BLaER1 treated with 17β-estradiol and CSF1 and Interleukin-3, amounts not matched to agents 10 nM and 100 nM (cell line): ENCODE measurements at regions not wholly inside any gene's neighbourhood (a gene's known extent, or its start where the extent isn't known, plus 50 kb on each side); places are given as distances from the start of the nearest gene placed in this dataset.

ENCODE experiments used
- H3K27ac ChIP-seq, 11 experiments: shearing (Covaris generic); formaldehyde crosslinking; 2 replicates each; pipeline ENCODE4 v1.8.1; 2022
- H3K27me3 ChIP-seq, 11 experiments: shearing (Covaris generic); formaldehyde crosslinking; 2 replicates each; pipeline ENCODE4 v1.8.1; 2022
- H3K36me3 ChIP-seq, 11 experiments: shearing (Covaris generic); formaldehyde crosslinking; 2 replicates each; pipeline ENCODE4 v1.8.1; 2022
- H3K4me1 ChIP-seq, 10 experiments: shearing (Covaris generic); formaldehyde crosslinking; 2 replicates each; pipeline ENCODE4 v1.8.1; 2022
- H3K4me2 ChIP-seq, 11 experiments: shearing (Covaris generic); formaldehyde crosslinking; 2 replicates each; pipeline ENCODE4 v1.8.1; 2022
- H3K4me3 ChIP-seq, 10 experiments: shearing (Covaris generic); formaldehyde crosslinking; 2 replicates each; pipeline ENCODE4 v1.8.1; 2022
- H3K9ac ChIP-seq, 11 experiments: shearing (Covaris generic); formaldehyde crosslinking; 2 replicates each; pipeline ENCODE4 v1.8.1; 2022
- H3K9me3 ChIP-seq, 11 experiments: shearing (Covaris generic); formaldehyde crosslinking; replicated peaks in 1 of 11; 2 replicates each; pipeline ENCODE4 v1.8.1; 2022
- H4K20me1 ChIP-seq, 11 experiments: shearing (Covaris generic); formaldehyde crosslinking; 2 replicates each; pipeline ENCODE4 v1.8.1; 2022
- Cebpa-rat ChIP-seq, 11 experiments: shearing (Covaris generic); IDR thresholded peaks; 2 replicates each; pipeline ENCODE4 v1.8.1; 2022

DNA sequence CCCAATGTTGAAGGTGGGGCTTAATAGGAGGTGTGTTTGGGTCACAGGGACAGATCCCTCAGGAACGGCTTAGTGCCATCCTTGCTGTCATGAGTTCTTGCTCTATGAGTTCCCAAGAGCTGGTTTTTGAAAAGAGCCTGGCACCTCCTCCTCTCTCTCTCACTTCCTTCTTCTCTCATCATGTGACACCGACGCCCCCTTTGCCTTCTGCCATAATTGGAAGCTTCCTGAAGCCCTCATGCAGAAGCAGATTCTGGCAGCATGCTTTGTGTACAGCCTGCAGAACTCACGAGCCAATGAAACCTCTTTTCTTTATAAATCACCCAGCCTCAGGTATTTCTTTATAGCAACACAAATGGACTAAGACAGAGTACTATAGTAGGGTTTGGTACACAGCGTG is 100.4 kb upstream of the SH3BP4 start:
- H3K9me3 ChIP-seq = peaks cover 0 to 19% (median 10%) of the 10 kb centered on the region in 11 experiments; a peak in 16 of 22 replicates
- no peak for TF ChIP-seq Cebpa-rat (IDR thresholded peaks at IDR 0.05)
- H3K27me3 ChIP-seq = no peaks in the 10 kb centered on the region

DNA sequence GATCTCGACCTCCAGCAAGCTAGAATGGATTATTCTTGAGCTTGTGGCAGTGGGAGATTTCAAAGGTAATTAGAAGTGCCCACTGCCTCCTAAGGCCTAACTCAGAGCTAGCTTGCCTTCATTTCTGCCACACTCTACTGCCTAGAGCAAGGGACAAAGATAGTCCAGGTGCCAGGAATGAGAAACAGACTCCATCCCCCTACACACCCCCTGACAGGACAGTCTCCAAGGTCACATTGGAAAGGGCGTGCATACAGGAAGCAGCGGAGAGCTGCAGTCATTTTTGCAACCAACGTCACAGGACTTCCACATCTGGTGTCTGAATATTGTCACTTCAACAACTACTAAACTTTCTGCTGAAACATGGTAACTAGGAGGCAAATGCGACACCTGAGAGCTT is 101.0 kb upstream of the SH3BP4 start:
- no peak overlapping the region for H3K27ac ChIP-seq
- H3K4me3 ChIP-seq = no peak overlapping the region
- no peak overlapping the region for H3K9ac ChIP-seq
- H3K4me2 ChIP-seq = peak overlapping the region in 2 of 11 experiments; percentile 15 to 37; a peak in 2 of 22 replicates
- peaks cover 0 to 19% (median 10%) of the 10 kb centered on the region in 11 experiments; a peak in 16 of 22 replicates for H3K9me3 ChIP-seq
- peaks cover 0 to 10% (median 5%) of the 10 kb centered on the region in 10 experiments; a peak in 5 of 20 replicates for H3K4me1 ChIP-seq
- no peak for TF ChIP-seq Cebpa-rat (IDR thresholded peaks at IDR 0.05)
- H3K27me3 ChIP-seq = no peaks in the 10 kb centered on the region
- no peaks in the 10 kb centered on the region for H3K36me3 ChIP-seq
- no peaks in the 10 kb centered on the region for H4K20me1 ChIP-seq

More for the DNA sequence above, 100.4 kb upstream of the SH3BP4 start:
- H3K4me2 ChIP-seq = peak overlapping the region in 2 of 11 experiments; percentile 15 to 37; a peak in 2 of 22 replicates
- H4K20me1 ChIP-seq = no peaks in the 10 kb centered on the region
- no peak overlapping the region for H3K27ac ChIP-seq
- H3K9ac ChIP-seq = no peak overlapping the region
- no peaks in the 10 kb centered on the region for H3K36me3 ChIP-seq
- H3K4me1 ChIP-seq = peaks cover 0 to 10% (median 5%) of the 10 kb centered on the region in 10 experiments; a peak in 5 of 20 replicates
- no peak overlapping the region for H3K4me3 ChIP-seq

DNA sequence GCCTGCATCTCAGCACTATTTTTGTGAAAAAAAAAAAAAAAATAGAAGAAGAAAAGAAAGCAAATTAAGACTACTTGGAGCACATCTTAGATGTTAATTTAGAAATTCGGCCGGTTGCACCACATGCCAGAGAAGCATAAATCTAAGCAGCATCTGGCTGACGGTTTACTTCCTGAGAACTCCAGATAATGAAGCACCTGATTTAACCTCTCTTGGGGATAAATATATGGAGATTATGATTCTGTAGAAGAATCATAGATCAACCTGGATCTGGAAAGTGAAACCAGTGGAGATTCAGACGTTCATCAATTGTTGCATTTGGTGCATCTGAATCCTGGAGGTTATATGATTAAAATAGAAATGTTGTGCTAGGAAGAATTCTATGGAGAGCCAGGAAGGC is 102.1 kb upstream of the SH3BP4 start:
- Histone ChIP-seq H3K9ac (no peak overlapping the region), H3K27ac (no peak overlapping the region), H3K4me3 (no peak overlapping the region), H3K36me3 (no peaks in the 10 kb centered on the region), H4K20me1 (no peaks in the 10 kb centered on the region), H3K4me1 (peaks cover 0 to 10% (median 5%) of the 10 kb centered on the region in 10 experiments; a peak in 5 of 20 replicates), H3K27me3 (no peaks in the 10 kb centered on the region), H3K4me2 (no peak overlapping the region), H3K9me3 (peaks cover 0 to 9% (median 0%) of the 10 kb centered on the region in 11 experiments; a peak in 4 of 22 replicates)
- no peak for TF ChIP-seq Cebpa-rat (IDR thresholded peaks at IDR 0.05)

DNA sequence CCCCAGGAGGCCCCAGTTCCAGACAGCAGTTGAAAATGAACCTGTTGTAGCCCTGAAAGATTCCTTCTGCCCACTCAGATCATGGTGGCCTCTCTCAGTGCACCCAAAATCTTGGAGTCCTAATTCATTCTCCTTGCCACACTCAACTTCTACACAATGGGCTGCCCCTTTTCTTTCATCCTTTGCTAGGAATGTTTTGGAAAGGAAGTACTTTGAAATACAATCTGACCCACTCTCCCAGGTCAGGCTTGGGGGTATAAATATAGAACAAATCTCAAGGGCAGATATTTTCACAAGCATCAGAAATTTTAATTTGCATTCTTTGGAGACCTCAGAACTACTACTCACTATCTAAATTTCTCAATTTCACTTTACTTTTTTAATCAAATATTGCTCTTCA is 103.2 kb upstream of the SH3BP4 start:
- no peak for TF ChIP-seq Cebpa-rat (IDR thresholded peaks at IDR 0.05)
- no peak overlapping the region for H3K4me3 ChIP-seq
- H4K20me1 ChIP-seq = no peaks in the 10 kb centered on the region
- no peak overlapping the region for H3K27ac ChIP-seq
- no peak overlapping the region for H3K9ac ChIP-seq
- no peaks in the 10 kb centered on the region for H3K36me3 ChIP-seq
- H3K9me3 ChIP-seq = peaks cover 0 to 9% (median 0%) of the 10 kb centered on the region in 11 experiments; a peak in 3 of 22 replicates
- peaks cover 0 to 10% (median 5%) of the 10 kb centered on the region in 10 experiments; a peak in 5 of 20 replicates for H3K4me1 ChIP-seq
- H3K4me2 ChIP-seq = no peak overlapping the region
- H3K27me3 ChIP-seq = no peaks in the 10 kb centered on the region

DNA sequence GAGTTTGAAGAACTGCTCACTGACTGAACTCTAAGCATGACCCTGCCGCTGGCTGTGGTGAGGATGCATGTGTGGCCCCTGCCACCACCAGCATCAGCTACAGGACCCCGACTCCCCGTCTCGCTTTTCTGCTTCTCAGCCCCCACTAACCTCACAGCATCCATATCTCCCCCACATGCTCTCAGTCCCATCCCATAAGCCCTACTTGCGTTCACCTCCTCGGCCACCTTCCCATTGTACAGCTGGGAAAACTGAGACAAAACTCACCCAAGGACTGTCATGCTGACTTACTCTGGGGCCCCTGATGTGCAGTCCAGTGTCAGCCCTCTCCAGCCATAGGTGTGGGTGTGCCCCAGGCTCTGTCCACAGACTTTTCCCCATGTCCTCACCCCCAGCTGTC is 104.2 kb upstream of the SH3BP4 start:
- no peak overlapping the region for H3K4me3 ChIP-seq
- no peak overlapping the region for H3K4me2 ChIP-seq
- H3K27ac ChIP-seq = no peak overlapping the region
- no peaks in the 10 kb centered on the region for H3K27me3 ChIP-seq
- H3K9me3 ChIP-seq = peaks cover 0 to 9% (median 0%) of the 10 kb centered on the region in 11 experiments; a peak in 3 of 22 replicates
- H3K36me3 ChIP-seq = no peaks in the 10 kb centered on the region
- no peak for TF ChIP-seq Cebpa-rat (IDR thresholded peaks at IDR 0.05)
- H4K20me1 ChIP-seq = no peaks in the 10 kb centered on the region
- H3K9ac ChIP-seq = no peak overlapping the region
- H3K4me1 ChIP-seq = 0 out of 20 replicates have a peak, but pooled peaks cover 0 to 6% (median 0%) of the 10 kb centered on the region in 10 experiments

DNA sequence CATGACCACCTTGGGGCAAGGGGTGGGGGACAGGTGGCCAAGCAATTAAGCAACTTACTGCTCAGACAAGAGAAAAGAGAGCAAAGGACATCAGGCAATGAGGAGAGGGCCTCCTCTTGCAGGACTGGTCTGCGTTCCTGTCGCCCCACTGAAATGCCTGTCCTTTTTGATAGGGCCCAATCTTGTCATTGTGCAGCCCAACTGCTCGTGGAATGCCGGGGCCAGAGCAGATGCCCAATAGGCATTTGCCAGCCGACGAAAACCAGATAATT is 104.5 kb upstream of the SH3BP4 start:
- H3K9ac ChIP-seq = no peak overlapping the region
- no peaks in the 10 kb centered on the region for H3K27me3 ChIP-seq
- H3K27ac ChIP-seq = no peak overlapping the region
- no peak for TF ChIP-seq Cebpa-rat (IDR thresholded peaks at IDR 0.05)
- no peak overlapping the region for H3K4me3 ChIP-seq
- peaks cover 0 to 9% (median 0%) of the 10 kb centered on the region in 11 experiments; a peak in 3 of 22 replicates for H3K9me3 ChIP-seq
- H3K4me1 ChIP-seq = 0 out of 20 replicates have a peak, but pooled peaks cover 0 to 6% (median 0%) of the 10 kb centered on the region in 10 experiments
- H3K36me3 ChIP-seq = no peaks in the 10 kb centered on the region
- no peaks in the 10 kb centered on the region for H4K20me1 ChIP-seq
- no peak overlapping the region for H3K4me2 ChIP-seq

DNA sequence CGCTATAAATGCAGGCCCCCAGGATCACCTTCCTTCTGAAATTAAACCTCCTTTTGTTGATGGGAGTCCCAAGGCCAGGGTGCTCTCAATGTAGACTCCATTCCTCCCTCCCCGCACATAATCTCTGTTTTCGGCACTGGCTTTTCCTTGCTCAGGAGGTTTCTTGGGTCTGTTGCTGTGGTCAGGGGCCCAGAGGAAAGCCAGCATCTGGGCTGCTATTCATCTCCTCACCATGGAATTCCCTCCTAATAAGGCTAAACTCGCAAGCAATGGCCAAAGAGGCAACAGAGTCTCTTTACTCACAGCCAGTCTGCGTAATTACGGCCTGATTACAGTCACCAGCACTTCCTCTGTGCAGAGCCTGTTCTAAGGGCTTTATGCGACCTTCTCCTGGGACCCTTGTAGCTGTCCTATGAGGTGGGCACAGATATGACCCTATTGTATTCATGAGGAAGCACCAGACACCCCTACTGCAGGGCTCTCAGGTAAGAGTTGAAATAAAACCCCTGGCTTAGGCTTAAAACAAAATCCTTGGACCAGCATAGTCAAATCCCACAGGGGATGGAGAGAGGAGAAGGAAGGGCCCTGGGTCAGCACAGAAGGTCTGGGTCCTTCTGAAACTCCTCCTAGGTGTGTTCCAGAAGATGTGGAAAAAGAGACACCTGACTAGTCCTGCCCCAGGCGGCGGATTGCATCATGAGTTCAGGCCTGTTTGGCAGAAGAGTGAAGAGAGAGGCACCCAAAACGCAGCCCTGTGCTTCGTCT is 105.0 kb upstream of the SH3BP4 start:
- Histone ChIP-seq H3K9ac (no peak overlapping the region), H4K20me1 (no peaks in the 10 kb centered on the region), H3K27me3 (no peaks in the 10 kb centered on the region), H3K4me1 (0 out of 20 replicates have a peak, but pooled peaks cover 0 to 6% (median 0%) of the 10 kb centered on the region in 10 experiments), H3K36me3 (no peaks in the 10 kb centered on the region), H3K4me3 (no peak overlapping the region), H3K27ac (no peak overlapping the region), H3K9me3 (peaks cover 0 to 7% (median 0%) of the 10 kb centered on the region in 11 experiments; a peak in 3 of 22 replicates), H3K4me2 (no peak overlapping the region)
- no peak for TF ChIP-seq Cebpa-rat (IDR thresholded peaks at IDR 0.05)

DNA sequence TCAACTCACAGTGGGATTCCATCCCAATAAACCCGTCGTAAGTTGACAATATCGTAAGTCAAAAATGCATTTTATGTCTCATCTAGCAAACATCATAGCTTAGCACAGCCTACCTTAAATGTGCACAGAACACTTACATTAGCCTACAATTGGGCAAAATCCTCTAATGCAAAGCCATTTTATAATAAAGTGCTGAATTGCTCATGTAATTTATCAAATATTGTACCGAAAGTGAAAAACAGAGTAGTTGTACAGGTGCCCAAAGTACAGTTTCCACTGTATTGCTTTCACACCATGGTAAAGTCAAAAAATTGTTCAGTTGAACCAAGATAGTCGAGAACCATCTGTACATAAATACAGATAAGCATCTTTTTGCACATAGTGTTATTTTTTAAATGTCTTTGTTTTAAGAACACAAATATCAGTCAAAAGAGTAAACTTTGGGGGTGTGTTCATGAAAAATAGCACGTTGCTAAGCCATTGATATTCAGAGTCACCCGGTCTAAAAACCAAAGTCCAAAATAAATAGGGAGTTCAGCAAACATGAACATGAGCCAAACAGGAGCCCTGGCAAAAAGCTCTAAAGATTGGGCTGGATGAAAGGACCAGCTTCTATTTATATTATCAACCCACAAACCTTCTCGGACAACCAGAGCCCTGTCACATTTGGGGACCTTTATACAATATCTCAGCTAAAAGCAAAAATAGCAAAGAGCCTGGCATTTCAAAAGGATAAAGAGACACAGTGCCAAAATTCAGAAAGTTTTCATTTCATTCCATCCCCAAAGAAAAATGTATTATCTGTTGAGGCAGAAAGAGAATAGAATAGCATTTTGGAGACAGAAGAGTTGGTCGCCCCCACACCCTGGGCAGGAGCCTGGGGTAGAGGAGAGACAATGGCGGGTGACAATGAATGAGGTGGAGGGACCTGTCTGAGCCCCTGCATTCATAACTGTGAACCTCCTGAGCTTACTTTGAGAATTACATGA is 105.9 kb upstream of the SH3BP4 start:
- Histone ChIP-seq H3K9me3 (no peaks in the 10 kb centered on the region; a peak in 1 of 22 replicates), H4K20me1 (no peaks in the 10 kb centered on the region), H3K4me3 (no peak overlapping the region), H3K27me3 (no peaks in the 10 kb centered on the region), H3K9ac (no peak overlapping the region), H3K27ac (no peak overlapping the region), H3K36me3 (no peaks in the 10 kb centered on the region), H3K4me1 (no peaks in the 10 kb centered on the region), H3K4me2 (no peak overlapping the region)
- no peak for TF ChIP-seq Cebpa-rat (IDR thresholded peaks at IDR 0.05)

DNA sequence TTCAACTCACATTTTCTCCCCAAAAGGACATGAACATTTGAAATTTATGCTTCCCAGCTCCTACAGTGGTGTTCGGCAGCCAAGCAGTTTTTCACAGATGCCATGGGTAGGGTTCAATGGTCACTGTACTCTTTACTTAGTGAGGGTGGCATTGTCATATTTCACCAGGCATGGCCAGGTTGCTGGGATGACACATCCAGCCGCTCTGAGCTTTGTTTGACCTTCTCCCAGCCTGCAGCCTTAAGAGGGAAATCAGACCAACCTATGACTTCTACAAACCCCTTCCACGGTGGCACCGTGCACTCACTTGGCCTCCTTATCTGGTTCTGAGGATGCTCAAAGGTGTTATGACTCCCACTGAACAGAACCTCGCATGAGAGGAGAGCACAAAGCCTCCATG is 108.4 kb upstream of the SH3BP4 start:
- Histone ChIP-seq H3K27me3 (no peaks in the 10 kb centered on the region), H3K27ac (no peak overlapping the region), H3K9ac (no peak overlapping the region), H3K4me3 (no peak overlapping the region), H4K20me1 (no peaks in the 10 kb centered on the region), H3K36me3 (no peaks in the 10 kb centered on the region), H3K4me1 (no peaks in the 10 kb centered on the region), H3K9me3 (no peaks in the 10 kb centered on the region), H3K4me2 (no peak overlapping the region)
- TF ChIP-seq Cebpa-rat (IDR thresholded peaks at IDR 0.05) = no peak
